NOMO-1 treated with DMSO at 0.1 percent for 48 hours (cell line): ENCODE measurements at regions not wholly inside any gene's neighbourhood (a gene's known extent, or its start where the extent isn't known, plus 50 kb on each side); places are given as distances from the start of the nearest gene placed in this dataset.
A peak's percentile ranks its signal among the peaks of the same experiment; 100 is the strongest.

Source experiments
- DNase-seq: peaks from one replicate; lab custom pipeline; 2025; ENCODE audit not compliant: unreplicated experiment; lab: John Stamatoyannopoulos, UW

DNA sequence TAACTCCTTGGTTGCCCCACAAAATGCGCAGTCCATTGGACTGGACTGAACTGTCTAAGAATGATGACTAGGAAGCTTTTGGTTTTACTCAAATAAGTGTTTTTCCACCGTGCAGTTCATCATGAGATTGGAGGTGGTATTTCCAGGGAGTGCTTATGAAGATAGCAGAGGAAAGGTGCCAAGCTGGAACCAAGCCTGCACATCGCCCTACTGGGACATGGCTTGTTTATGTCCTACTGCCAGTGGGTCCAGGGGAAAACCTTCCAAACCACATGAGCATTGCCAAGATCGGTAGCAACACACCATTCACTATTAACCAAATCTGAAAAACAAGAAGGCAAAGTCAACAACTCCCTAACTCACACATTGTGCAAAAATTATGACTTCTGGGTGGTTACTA, 54.7 kb upstream of the DSCAM start:
- no peak for DNase-seq

DNA sequence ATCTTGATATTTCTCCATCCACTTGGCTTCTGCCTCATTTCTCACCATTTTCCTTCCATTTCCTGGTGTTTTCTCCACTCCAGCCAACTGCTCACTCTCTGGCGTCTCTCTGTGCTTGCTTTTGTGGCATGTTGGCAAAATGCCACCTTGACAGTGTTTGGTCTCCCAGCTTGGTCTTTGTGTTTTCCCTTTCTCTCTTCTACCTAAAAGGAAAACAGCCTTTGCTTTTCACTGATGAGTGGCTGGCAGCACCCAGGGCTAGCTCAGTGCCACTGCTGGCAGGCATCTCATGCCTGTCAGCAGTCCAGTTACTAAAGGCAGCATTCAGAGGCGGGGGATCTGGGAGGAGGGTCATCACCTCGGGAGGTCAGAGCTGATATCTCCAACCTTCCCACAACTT, 55.3 kb upstream of the DSCAM start:
- no peak for DNase-seq

DNA sequence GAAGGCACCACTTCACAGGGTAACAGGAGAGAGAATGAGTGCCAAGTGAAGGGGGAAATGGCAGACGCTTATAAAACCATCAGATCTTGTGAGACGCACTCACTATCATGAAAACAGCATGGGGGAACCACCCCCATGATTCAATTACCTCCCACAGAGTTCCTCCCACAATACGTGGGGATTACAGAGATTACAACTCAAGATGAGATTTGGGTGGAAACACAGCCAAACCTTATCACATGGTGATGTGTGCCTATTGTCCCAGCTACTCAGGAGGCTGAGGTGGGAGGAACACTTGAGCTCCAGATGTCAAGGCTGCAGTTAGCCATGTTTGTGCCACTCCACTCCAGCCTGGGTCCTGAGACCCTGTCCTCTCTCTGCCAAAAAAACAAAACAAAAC, 56.0 kb upstream of the DSCAM start:
- DNase-seq: no peak

DNA sequence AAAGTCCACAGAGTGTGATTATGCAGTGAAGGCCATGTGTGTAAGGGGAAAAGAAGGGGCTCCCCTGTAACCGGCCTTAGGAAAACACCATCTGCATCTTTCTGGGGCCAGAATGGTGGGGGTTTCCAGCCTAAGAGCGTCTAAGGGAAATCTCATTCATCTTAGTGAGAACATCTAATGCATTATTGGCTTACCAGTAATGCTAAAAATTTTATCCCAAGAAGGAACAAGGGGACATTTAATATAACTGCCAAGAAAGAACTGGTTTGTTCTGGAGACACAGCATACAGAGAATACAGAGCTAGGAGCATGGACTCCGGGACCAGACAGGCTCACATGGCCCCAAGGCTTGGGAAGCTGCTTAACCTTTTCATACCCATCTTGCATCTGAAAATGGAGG, 58.3 kb upstream of the DSCAM start:
- no peak for DNase-seq

DNA sequence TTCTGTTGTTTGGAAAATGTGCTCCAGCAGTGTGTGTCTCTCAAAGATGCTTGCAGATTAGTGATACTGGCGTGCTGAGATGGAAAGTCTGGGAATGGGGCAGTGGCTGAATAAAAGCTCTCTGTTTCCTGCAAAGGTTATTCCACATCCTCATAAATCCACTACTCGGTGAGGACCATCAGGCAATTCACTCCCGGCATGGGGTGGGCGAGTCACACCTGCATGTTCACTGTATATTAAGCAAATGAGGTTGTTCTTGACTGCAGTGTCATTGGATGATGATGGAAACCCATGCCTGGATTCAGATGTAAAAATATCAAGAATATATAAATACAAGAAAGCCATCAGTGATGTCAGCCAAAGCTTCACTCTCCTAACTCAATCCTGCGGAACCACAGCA, 65.4 kb upstream of the DSCAM start:
- no peak for DNase-seq

DNA sequence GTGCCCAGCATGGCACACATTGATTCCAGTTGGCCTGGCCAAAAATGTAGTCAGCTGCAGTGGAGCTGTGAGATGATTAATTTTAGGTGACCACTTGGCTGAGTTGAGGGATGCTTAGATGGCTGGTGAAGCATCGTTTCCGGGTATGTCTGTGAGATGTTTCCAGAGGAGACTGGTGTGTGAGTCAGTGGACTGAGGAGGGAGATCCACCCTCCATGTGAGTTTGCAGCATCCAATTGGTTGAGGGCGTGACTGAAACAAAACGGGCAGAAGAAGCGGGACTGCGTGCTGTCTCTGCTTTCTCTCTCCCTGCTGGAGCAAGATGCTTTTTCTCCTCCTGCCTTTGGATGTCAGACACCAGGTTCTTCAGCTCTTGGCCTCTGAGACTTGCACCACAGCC, 68.2 kb upstream of the DSCAM start:
- DNase-seq: no peak

DNA sequence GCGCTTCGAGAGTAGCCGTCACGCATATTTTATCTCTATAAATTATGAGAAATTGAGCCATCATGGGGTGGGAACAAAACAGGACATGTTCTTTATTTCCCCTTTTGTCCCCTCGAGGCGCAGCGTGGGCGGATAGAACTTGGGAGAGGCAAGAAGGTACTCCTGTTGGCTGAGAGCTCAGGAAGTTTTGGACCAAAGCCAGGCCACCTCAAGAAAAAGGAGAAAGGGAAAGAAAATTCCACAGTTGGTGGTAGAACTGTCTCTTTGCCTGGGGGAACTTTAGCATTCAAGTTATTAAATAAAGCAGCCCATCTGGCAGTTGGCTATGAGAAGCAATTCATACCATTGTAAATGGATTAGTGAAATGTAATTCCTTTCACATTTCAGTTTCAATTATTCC, 76.4 kb upstream of the DSCAM start:
- DNase-seq: peak; percentile 8

DNA sequence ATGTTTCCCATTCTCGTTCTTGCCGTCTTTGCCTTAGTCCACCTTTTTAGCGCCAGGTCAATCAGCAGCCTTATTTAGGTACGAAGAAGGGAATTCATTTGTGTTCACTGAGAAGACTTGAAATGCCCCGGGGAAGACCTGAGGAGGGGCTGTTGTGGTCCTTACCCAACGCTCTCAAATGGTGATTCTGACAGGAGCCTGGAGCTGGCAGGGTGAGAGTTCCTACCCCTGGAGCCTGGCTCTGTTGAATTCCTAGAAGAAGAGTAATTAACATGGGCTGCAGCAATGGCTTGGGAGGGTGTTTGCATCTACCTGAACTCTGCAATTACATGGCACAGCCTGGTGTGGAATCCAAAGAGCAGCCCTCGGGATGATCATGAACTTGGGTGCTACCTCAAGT, 76.9 kb upstream of the DSCAM start:
- no peak for DNase-seq

DNA sequence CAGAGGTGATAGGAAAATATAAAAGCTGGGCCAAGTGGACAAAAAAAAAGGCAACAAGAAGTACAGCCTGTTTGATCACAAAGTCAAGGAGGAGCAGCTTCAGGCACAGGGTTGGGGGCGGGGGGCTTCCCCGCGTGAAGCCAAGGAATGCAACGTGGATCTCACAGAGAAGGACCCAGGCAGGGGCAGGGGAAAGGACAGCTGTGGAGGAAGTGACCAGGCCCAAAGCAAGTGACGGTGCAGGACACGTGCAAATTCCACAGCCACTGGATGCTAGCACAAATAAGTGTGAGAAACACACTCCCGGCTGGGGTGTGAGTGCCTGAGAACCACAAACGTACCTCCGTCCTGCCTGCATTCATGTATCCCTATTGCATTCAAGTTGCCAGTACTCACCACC, 77.7 kb upstream of the DSCAM start:
- DNase-seq: no peak

DNA sequence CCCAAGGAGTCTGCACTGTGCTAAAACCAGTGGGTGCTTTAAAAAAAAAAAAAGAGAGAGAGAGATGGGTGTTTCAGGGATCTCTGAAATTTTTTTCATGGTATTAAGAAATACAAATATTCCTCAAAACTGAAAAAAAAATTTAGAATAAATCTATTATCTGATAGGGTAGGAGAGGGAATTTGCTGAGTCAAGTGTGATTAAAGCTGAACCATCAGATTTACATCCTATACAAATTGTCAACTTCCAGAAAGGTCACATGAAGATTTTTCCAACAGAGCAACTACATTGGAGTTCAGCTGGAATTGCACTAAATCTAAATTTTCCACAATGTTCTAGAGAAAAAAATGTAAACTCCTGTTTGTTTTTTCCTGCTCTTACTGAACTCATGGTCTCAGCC, 79.3 kb upstream of the DSCAM start:
- no peak for DNase-seq

DNA sequence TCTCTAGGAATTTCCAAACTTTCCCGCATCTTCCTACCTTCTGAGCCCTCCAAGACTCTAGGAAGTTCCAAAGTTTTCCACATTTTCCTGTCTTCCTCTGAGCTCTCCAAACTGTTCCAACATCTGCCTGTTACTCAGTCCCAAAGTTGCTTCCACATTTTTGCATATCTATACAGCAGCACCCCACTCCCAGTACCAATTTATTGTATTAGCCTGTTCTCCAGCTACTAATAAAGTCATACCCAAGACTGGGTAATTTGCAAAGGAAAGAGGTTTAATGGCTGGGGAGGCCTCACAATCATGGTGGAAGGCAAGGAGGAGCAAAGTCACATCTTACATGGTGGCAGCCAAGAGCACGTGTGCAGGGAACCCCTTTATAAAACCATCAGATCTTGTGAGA, 82.9 kb upstream of the DSCAM start:
- no peak for DNase-seq

DNA sequence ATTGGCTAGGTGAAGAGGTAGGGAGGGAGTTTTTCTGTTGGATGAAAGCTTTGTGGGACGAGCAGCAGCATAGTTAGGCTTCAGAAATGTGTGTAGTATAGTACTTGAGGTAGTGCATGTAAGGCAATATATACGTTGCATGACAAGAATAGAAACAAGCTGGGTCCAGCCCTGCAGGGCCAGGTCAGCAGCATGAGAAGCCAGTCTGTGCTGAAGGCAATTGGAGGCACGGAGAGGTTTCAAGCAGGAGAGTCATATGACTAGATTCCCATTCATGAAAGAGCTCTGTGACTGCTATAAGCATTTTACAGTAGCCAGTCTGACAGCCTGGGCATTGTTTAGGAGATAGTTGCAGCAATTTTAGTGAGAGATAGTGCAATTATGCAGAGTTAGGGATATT, 84.2 kb upstream of the DSCAM start:
- DNase-seq: no peak

DNA sequence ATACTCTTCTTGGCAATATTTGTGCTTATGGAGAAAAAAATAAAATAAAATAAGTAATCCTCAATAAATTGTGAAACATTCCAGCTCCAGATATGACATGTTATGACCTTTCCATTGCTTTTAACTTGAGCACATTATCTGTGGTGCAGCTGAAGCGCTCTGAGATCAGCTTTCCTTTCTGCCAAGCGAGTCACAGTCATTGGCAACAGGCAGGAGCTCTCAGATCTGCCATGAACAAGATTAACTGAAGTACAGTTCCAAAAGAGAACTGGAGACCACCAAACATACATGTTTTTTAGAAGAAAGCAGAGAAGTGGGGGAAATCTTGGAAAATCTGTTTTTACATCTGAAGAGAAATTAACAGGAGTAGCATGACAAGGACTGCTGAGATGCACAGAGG, 89.2 kb upstream of the DSCAM start:
- no peak for DNase-seq

DNA sequence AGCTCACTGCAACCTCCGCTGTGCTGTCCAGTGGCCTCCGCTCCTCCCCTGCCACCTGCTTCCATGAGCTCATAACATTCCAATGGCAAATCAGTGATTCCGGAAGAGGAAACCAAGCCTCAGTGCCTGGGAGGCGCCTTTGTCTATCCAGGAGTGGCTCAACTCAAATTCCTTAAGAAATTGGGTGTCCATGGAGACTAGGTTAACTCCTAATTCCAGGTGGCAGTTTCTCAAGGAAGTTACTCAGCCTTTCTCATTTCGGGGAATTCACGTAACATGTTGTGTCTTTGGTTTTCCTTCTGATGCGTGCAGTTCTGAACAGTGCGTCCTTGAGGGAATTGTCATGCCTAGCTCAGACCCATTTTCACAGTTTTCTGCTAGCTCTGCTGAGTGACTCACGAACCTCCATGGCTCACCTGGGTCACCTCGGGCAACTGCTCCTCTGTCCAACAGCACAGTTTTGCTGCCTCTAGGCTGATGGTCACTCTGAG, 89.9 kb upstream of the DSCAM start:
- no peak for DNase-seq

DNA sequence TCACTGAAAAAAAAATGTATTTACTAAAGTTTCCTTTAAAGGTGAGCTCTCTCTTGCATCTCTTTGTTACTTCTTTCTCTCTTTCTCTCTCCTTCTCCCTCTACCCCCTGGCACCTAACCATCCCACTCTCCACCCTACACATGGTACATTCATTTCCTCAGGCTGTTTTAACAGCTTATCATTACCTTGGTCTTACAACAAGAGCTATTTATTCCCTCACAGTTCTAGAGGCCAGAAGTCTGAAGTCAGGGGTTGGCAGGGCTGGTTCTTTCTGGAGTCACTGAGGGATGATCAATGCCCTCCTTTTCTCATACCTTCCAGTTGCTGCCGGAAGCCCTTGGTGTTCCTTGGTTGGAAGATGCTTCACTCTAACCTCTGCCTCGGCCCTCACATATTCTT, 91.1 kb upstream of the DSCAM start:
- no peak for DNase-seq

DNA sequence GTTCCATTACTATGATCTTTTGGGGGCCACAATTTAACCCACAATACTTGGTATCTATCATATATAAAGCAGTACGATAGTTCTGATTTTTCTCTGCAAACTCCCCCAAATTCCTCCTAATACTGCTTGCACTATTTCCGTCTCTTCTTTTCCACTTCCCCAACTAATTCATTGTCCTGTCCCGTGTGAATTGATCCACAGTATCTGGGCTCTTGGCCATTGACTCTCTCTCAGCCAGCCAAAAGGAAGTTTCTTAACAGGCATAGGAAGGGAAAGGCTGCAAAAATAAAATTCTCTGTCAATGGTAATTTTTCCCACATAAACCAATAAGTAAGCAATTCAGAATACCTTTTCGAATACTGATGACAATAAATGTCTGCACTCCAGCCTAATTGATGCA, 91.7 kb upstream of the DSCAM start:
- no peak for DNase-seq

DNA sequence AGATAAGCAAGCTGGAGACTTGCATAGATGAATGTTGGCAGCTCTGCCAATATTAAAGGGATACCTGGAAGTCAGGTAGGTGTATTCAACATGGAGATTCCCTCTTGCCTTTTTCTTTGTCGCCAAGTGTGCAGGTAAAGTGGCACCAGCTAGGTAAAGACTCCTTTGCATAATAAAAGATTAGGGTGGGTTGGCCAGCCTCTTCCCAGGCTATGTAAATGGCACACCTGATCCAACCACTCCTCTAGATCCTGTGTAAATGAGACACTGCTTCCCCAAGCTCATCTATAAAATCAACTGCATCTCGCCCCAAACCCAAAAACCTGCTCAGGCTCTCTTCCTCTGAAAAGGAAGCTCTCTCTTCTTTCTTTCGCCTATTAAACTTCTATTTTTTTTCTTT, 100.8 kb upstream of the DSCAM start:
- no peak for DNase-seq

DNA sequence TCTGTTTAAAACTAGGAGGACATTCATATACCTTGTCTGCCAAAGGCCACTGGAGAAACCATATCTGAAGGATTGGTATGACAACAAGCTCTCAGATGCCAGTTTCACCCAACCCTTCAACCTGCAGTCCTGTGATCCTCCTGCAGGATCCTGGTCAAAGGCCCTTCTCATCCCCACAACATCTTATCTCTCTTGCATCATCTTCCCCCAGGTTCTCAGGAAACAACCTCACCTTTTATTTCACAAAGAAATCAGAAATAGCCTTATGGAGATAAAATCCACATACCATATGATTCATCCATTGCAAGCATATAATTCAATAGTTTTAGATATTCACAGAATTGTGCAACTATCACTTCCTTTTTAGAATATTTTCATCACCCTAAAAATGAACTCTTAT, 104.0 kb upstream of the DSCAM start:
- no peak for DNase-seq

DNA sequence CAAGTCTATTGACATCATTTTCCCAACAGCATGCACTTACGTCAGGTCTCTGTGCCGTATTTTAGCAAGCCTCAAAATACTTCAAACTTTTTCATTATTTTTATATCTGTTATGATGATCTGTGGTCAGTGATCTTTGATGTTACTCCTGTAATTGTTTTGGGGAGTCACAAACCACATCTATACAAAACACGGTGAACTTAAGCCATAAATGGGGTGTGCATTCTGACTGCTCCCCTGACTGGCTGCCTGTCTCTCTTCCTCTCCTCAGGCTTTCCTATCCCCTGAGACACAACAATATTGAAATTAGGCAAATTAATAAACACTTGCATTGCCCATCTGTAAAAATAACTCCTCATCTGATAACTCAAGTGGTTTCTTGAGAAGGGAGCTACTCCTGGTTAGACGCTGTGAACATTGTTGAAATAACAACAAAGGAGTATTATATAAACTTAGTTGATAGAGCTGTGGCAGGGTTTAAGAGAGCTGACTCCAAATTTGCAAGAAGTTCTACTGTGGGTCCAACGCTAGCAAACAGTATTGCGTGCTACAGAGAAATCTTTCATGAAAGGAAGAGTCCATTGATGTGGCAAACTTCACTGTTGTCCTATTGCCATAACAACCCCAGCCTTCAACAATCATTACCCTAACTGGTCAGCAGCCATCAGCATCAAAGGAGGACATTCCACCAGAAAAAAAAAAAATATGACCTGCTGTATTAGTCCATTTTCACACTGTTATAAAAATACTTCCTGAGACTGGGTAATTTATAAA, 105.8 kb upstream of the DSCAM start:
- no peak for DNase-seq

DNA sequence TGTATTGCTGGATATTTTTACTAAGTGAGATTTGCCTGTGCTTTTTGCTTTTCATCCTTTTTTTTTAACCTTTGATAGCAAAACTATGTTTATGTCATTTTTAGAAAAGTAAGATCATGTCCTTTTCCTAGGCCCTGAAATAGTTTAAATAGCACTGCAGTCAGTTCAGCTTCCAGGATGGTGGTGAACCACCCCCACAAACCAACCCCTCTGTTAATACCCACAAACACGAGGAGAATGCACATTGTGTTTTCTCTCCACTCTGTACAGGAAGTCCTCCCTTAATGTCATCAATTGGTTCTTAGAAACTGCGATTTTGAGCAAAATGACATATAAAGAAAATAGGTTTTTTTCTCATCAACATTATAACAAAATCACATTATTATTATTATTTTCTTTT, 117.7 kb upstream of the DSCAM start:
- DNase-seq: no peak

DNA sequence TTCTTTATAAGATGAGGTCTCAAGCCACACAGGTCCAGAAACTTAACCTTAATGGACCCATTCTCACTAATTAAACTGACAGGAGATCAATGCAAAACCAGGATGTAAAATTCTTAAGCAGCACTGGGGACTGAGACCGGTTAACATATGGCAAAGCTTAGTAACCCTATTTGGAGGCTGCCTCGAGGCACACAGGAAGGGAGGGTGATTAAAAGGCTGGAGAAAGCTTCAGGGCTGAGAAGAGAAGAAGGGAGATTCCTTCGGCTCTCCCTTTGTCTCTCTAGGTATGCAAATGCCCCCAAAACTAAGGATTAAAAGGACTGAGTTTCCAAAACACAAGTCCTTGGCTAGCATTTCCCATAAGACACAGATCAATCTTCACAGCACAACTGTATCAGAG, 120.8 kb upstream of the DSCAM start:
- no peak for DNase-seq

DNA sequence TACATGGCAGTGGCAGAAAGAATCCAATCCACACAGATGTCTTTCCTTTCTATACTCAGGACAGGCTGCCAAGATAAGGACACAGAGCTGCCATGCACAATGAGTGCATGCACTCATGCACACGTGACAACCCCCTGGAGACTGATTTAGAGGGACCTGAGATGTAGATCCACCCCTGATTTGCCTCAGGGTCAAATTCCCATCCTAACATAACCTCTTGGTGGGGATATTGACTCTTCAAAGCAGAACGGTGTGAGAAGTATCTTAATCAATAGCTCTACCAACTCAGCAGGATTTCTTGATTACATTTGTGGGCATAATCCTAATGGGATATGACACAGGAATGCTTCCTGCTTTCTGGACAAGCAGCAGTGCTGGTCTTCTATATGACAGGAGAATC, 125.2 kb upstream of the DSCAM start:
- no peak for DNase-seq
